ENCODE measurements at regions not wholly inside any gene's neighbourhood (a gene's known extent, or its start where the extent isn't known, plus 50 kb on each side); places are given as distances from the start of the nearest gene placed in this dataset.

DNA sequence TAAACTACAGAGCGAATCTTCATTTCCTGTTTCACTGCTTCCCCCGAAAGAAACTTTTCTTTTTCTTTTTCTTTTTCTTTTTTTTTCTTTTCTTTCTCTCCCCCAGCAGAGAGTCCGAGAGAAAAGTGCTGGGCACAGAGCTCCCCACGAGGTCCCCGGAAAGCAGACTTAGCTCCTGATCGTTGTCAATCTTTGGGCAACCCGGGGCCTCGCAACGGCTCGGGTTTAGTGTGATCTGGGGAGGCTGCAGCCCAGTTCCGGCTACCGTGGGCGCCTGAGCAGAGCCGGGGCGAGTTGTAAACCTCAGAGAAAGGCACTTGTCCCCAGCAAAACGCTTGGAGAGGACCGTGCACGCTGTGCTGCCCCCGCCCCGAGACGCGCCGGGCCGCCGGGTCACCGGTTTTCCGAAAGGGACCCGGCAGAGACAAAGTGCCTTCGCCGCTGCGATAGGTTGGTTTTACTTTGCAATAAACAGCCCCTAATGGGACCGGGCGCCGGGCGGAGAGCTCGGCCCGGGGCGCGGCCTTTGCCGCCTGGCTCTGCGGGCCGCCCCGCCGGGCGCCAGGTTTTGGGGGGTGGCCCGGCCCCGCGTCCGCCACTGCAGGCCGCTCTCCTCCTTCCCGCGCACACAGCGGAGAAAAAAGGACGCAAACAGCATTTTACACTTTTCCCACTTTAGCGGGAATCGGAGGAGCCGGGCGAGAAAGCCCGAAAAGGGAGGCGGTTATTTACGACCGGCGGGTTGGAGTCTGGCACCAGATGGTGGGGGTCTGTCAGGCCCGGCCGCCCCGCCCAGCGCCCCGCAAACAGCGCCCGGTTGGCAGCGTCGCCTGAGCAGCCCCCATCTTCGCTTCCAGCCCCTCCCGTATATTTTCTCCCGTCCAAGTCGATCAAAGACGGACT, 136.0 kb downstream of the INSIG2 start (continued):
- TF ChIP-seq, protein P1, sequence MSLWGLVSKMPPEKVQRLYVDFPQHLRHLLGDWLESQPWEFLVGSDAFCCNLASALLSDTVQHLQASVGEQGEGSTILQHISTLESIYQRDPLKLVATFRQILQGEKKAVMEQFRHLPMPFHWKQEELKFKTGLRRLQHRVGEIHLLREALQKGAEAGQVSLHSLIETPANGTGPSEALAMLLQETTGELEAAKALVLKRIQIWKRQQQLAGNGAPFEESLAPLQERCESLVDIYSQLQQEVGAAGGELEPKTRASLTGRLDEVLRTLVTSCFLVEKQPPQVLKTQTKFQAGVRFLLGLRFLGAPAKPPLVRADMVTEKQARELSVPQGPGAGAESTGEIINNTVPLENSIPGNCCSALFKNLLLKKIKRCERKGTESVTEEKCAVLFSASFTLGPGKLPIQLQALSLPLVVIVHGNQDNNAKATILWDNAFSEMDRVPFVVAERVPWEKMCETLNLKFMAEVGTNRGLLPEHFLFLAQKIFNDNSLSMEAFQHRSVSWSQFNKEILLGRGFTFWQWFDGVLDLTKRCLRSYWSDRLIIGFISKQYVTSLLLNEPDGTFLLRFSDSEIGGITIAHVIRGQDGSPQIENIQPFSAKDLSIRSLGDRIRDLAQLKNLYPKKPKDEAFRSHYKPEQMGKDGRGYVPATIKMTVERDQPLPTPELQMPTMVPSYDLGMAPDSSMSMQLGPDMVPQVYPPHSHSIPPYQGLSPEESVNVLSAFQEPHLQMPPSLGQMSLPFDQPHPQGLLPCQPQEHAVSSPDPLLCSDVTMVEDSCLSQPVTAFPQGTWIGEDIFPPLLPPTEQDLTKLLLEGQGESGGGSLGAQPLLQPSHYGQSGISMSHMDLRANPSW (CRISPR knock-in tag; conservative IDR thresholded peaks at IDR 0.05; ENCODE audit: low read depth), result no peak
- no peak for TF ChIP-seq SOX15 (CRISPR knock-in tag; IDR thresholded peaks at IDR 0.05)

DNA sequence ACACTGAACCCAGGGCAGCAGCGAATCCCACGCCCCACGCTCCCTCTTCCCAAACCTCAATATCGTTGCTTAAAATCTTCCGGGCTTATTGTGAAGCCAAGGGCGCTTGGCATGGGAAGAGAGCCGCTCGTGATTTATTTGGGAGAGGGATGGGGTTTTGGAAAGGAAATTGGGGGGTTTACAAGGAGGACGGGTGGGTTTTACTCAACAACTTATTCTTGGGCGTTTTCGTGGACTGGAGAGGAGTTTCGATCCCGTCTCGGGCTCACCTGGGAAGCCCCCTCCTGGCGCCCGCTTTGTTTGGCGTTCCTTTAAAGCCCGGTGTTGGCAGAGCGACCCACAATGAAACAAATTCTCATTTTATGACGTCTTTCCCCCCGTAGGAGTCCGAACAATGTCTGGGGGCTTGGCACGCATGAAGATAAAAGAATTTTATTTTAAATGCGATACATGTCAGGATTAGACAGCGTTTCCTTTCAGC, 135.3 kb downstream of the INSIG2 start:
- H3K4me3 Mint-ChIP-seq, result peak overlapping the region; percentile 88
- no peak overlapping the region for H3K27ac Mint-ChIP-seq
- CTCF ChIA-PET, result interaction anchor here (0.8 to 2.1 kb wide), 6 partner anchors 21 to 634 kb away, joined by 3 to 12 read pairs (median 4); no protein-coding TSS in a partner anchor
- TF ChIP-seq, protein P2, sequence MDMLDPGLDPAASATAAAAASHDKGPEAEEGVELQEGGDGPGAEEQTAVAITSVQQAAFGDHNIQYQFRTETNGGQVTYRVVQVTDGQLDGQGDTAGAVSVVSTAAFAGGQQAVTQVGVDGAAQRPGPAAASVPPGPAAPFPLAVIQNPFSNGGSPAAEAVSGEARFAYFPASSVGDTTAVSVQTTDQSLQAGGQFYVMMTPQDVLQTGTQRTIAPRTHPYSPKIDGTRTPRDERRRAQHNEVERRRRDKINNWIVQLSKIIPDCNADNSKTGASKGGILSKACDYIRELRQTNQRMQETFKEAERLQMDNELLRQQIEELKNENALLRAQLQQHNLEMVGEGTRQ (CRISPR knock-in tag; IDR thresholded peaks at IDR 0.05), result no peak
- TF ChIP-seq, protein P3, sequence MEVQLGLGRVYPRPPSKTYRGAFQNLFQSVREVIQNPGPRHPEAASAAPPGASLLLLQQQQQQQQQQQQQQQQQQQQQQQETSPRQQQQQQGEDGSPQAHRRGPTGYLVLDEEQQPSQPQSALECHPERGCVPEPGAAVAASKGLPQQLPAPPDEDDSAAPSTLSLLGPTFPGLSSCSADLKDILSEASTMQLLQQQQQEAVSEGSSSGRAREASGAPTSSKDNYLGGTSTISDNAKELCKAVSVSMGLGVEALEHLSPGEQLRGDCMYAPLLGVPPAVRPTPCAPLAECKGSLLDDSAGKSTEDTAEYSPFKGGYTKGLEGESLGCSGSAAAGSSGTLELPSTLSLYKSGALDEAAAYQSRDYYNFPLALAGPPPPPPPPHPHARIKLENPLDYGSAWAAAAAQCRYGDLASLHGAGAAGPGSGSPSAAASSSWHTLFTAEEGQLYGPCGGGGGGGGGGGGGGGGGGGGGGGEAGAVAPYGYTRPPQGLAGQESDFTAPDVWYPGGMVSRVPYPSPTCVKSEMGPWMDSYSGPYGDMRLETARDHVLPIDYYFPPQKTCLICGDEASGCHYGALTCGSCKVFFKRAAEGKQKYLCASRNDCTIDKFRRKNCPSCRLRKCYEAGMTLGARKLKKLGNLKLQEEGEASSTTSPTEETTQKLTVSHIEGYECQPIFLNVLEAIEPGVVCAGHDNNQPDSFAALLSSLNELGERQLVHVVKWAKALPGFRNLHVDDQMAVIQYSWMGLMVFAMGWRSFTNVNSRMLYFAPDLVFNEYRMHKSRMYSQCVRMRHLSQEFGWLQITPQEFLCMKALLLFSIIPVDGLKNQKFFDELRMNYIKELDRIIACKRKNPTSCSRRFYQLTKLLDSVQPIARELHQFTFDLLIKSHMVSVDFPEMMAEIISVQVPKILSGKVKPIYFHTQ (CRISPR knock-in tag; IDR thresholded peaks at IDR 0.05), result no peak
- TF ChIP-seq, protein P4, sequence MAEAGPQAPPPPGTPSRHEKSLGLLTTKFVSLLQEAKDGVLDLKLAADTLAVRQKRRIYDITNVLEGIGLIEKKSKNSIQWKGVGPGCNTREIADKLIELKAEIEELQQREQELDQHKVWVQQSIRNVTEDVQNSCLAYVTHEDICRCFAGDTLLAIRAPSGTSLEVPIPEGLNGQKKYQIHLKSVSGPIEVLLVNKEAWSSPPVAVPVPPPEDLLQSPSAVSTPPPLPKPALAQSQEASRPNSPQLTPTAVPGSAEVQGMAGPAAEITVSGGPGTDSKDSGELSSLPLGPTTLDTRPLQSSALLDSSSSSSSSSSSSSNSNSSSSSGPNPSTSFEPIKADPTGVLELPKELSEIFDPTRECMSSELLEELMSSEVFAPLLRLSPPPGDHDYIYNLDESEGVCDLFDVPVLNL (CRISPR knock-in tag; IDR thresholded peaks at IDR 0.05; ENCODE audit: borderline replicate concordance, low read depth), result no peak
- no peak for TF ChIP-seq ELF4 (CRISPR knock-in tag; IDR thresholded peaks at IDR 0.05; ENCODE audit: low read depth)
- no peak for TF ChIP-seq ZNF219 (CRISPR knock-in tag; IDR thresholded peaks at IDR 0.05; ENCODE audit: borderline replicate concordance)
- TF ChIP-seq, protein P5, sequence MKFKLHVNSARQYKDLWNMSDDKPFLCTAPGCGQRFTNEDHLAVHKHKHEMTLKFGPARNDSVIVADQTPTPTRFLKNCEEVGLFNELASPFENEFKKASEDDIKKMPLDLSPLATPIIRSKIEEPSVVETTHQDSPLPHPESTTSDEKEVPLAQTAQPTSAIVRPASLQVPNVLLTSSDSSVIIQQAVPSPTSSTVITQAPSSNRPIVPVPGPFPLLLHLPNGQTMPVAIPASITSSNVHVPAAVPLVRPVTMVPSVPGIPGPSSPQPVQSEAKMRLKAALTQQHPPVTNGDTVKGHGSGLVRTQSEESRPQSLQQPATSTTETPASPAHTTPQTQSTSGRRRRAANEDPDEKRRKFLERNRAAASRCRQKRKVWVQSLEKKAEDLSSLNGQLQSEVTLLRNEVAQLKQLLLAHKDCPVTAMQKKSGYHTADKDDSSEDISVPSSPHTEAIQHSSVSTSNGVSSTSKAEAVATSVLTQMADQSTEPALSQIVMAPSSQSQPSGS (CRISPR knock-in tag; IDR thresholded peaks at IDR 0.05; ENCODE audit: borderline replicate concordance, low read depth), result no peak
- no peak for TF ChIP-seq FOXP1 (CRISPR knock-in tag; IDR thresholded peaks at IDR 0.05; ENCODE audit: borderline replicate concordance)
- TF ChIP-seq, protein P6, sequence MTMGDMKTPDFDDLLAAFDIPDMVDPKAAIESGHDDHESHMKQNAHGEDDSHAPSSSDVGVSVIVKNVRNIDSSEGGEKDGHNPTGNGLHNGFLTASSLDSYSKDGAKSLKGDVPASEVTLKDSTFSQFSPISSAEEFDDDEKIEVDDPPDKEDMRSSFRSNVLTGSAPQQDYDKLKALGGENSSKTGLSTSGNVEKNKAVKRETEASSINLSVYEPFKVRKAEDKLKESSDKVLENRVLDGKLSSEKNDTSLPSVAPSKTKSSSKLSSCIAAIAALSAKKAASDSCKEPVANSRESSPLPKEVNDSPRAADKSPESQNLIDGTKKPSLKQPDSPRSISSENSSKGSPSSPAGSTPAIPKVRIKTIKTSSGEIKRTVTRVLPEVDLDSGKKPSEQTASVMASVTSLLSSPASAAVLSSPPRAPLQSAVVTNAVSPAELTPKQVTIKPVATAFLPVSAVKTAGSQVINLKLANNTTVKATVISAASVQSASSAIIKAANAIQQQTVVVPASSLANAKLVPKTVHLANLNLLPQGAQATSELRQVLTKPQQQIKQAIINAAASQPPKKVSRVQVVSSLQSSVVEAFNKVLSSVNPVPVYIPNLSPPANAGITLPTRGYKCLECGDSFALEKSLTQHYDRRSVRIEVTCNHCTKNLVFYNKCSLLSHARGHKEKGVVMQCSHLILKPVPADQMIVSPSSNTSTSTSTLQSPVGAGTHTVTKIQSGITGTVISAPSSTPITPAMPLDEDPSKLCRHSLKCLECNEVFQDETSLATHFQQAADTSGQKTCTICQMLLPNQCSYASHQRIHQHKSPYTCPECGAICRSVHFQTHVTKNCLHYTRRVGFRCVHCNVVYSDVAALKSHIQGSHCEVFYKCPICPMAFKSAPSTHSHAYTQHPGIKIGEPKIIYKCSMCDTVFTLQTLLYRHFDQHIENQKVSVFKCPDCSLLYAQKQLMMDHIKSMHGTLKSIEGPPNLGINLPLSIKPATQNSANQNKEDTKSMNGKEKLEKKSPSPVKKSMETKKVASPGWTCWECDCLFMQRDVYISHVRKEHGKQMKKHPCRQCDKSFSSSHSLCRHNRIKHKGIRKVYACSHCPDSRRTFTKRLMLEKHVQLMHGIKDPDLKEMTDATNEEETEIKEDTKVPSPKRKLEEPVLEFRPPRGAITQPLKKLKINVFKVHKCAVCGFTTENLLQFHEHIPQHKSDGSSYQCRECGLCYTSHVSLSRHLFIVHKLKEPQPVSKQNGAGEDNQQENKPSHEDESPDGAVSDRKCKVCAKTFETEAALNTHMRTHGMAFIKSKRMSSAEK (CRISPR knock-in tag; IDR thresholded peaks at IDR 0.05; ENCODE audit: borderline replicate concordance), result no peak
- no peak for TF ChIP-seq HMGA2 (CRISPR knock-in tag; IDR thresholded peaks at IDR 0.05)
- TF ChIP-seq, protein P7, sequence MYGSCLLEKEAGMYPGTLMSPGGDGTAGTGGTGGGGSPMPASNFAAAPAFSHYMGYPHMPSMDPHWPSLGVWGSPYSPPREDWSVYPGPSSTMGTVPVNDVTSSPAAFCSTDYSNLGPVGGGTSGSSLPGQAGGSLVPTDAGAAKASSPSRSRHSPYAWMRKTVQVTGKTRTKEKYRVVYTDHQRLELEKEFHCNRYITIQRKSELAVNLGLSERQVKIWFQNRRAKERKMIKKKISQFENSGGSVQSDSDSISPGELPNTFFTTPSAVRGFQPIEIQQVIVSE (CRISPR knock-in tag; IDR thresholded peaks at IDR 0.05; ENCODE audit: borderline replicate concordance), result no peak
- no peak for TF ChIP-seq CBFB (CRISPR knock-in tag; IDR thresholded peaks at IDR 0.05; ENCODE audit: low read depth)
- no peak for TF ChIP-seq ATF1 (CRISPR knock-in tag; IDR thresholded peaks at IDR 0.05)

More for the DNA sequence above, 135.3 kb downstream of the INSIG2 start:
- DNase-seq (ENCODE audit: low spot score), result peak; percentile 40
- H3K36me3 Mint-ChIP-seq, result no peaks in the 10 kb centered on the region
- no peak; the same call in 1 of the 2 replicates for ATAC-seq
- peaks cover 33% of the 10 kb centered on the region for H3K4me1 Mint-ChIP-seq
- H3K27me3 Mint-ChIP-seq (ENCODE audit: low read depth), result peaks cover 29% of the 10 kb centered on the region
- H3K9me3 Mint-ChIP-seq, result no peaks in the 10 kb centered on the region
- POLR2A ChIA-PET, result interaction anchor here (0.9 kb wide), 1 partner anchor 87 kb away, joined by 3 read pairs; no protein-coding TSS in a partner anchor

Data from WTC11 (cell line).